ENCODE measurements at regions not wholly inside any gene's neighbourhood (a gene's known extent, or its start where the extent isn't known, plus 50 kb on each side); places are given as distances from the start of the nearest gene placed in this dataset.

- H3K9me3 ChIP-seq: no peaks in the 10 kb centered on the region
- no peaks in the 10 kb centered on the region for H3K36me3 ChIP-seq
- DNase-seq (no peak), FAIRE-seq (no peak), ATAC-seq (no peak)
- WGBS, 2 donors: 71 to 74% methylated on average over 3 of the region's 3 CpGs
- no peak overlapping the region for H3K27ac ChIP-seq
- H3K4me3 ChIP-seq: no peak overlapping the region
- intact Hi-C loops (cut with DNase I): no loop called here
- no peaks in the 10 kb centered on the region for H3K4me1 ChIP-seq
- H3K27me3 ChIP-seq: no peaks in the 10 kb centered on the region
- TF ChIP-seq CTCF (IDR thresholded peaks at IDR 0.05): no peak
Observed at GRCh38 chr3:780505-780904, 312.3 kb upstream of the CNTN6 start.

- DNase-seq (no peak), ATAC-seq (no peak), FAIRE-seq (no peak)
- no peaks in the 10 kb centered on the region for H3K27me3 ChIP-seq
- H3K36me3 ChIP-seq: no peaks in the 10 kb centered on the region
- WGBS, 2 donors: 70 to 89% methylated on average over 5 of the region's 5 CpGs
- H3K4me1 ChIP-seq: no peaks in the 10 kb centered on the region
- no peak for TF ChIP-seq CTCF (IDR thresholded peaks at IDR 0.05)
- intact Hi-C loops (cut with DNase I): no loop called here
- H3K9me3 ChIP-seq: no peaks in the 10 kb centered on the region
- no peak overlapping the region for H3K4me3 ChIP-seq
- no peak overlapping the region for H3K27ac ChIP-seq
Observed at GRCh38 chr3:791442-791841, 301.4 kb upstream of the CNTN6 start.

- Histone ChIP-seq H3K4me3 (no peak overlapping the region), H3K9me3 (no peaks in the 10 kb centered on the region), H3K4me1 (no peaks in the 10 kb centered on the region), H3K36me3 (no peaks in the 10 kb centered on the region), H3K27ac (no peak overlapping the region), H3K27me3 (no peaks in the 10 kb centered on the region)
- TF ChIP-seq CTCF (IDR thresholded peaks at IDR 0.05): no peak
- WGBS, 2 donors: 68 to 75% methylated on average over 8 of the region's 8 CpGs
- intact Hi-C loops (cut with DNase I): no loop called here
- DNase-seq: no peak
- FAIRE-seq: no peak
- ATAC-seq: no peak
Observed at GRCh38 chr3:792630-793029, 300.2 kb upstream of the CNTN6 start.

GRCh38 chr3:804211-804610 lies 288.6 kb upstream of the CNTN6 start:
- TF ChIP-seq CTCF (IDR thresholded peaks at IDR 0.05): no peak
- 22 to 50% methylated on average over 2 of the region's 2 CpGs for WGBS, 2 donors
- H3K9me3 ChIP-seq: no peaks in the 10 kb centered on the region
- H3K36me3 ChIP-seq: no peaks in the 10 kb centered on the region
- DNase-seq (no peak), ATAC-seq (no peak), FAIRE-seq (no peak)
- no peaks in the 10 kb centered on the region for H3K4me1 ChIP-seq
- H3K27me3 ChIP-seq: no peaks in the 10 kb centered on the region
- no peak overlapping the region for H3K27ac ChIP-seq
- no peak overlapping the region for H3K4me3 ChIP-seq
- intact Hi-C loops (cut with DNase I): no loop called here

- DNase-seq (no peak), FAIRE-seq (no peak), ATAC-seq (no peak)
- Histone ChIP-seq H3K4me1 (no peaks in the 10 kb centered on the region), H3K36me3 (no peaks in the 10 kb centered on the region), H3K4me3 (no peak overlapping the region), H3K27me3 (no peaks in the 10 kb centered on the region), H3K27ac (no peak overlapping the region), H3K9me3 (no peaks in the 10 kb centered on the region)
- no peak for TF ChIP-seq CTCF (IDR thresholded peaks at IDR 0.05)
- 58 to 75% methylated on average over 1 of the region's 1 CpG for WGBS, 2 donors
- intact Hi-C loops (cut with DNase I): no loop called here
Observed at GRCh38 chr3:805326-805725, 287.5 kb upstream of the CNTN6 start.

Measured in pancreas (tissue), 10 donors.